ENCODE measurements at regions not wholly inside any gene's neighbourhood (a gene's known extent, or its start where the extent isn't known, plus 50 kb on each side); places are given as distances from the start of the nearest gene placed in this dataset.

- TF ChIP-seq HMGXB4 (CRISPR knock-in tag; IDR thresholded peaks at IDR 0.05; ENCODE audit: borderline replicate concordance in 1 of 2, low read depth in 1 of 2) (peak; percentile 67 to 77; a peak in 3 of 4 replicates), RBAK (CRISPR knock-in tag; IDR thresholded peaks at IDR 0.05) (peak; percentile 58; the same call in 1 of the 2 replicates), HMGA1 (CRISPR knock-in tag; conservative IDR thresholded peaks at IDR 0.05) (no peak), PRPF4 (IDR thresholded peaks at IDR 0.05; ENCODE audit: low read depth, low read length, poor library complexity, severe bottlenecking) (peak; percentile 21), NCOA1 (CRISPR knock-in tag; IDR thresholded peaks at IDR 0.05) (peak; percentile 96; the same call in 1 of the 2 replicates), MED8 (CRISPR knock-in tag; IDR thresholded peaks at IDR 0.05; ENCODE audit: insufficient replicate concordance) (peak; percentile 98), CEBPG (CRISPR knock-in tag; IDR thresholded peaks at IDR 0.05) (peak; percentile 75), ZNF34 (CRISPR knock-in tag; IDR thresholded peaks at IDR 0.05; ENCODE audit: borderline replicate concordance) (peak; percentile 97; the same call in 1 of the 2 replicates), REL (CRISPR knock-in tag; conservative IDR thresholded peaks at IDR 0.05) (peak; percentile 88; the same call in 1 of the 2 replicates), PAF1 (CRISPR knock-in tag; IDR thresholded peaks at IDR 0.05) (no peak), ZNF367 (CRISPR knock-in tag; IDR thresholded peaks at IDR 0.05; ENCODE audit: borderline replicate concordance) (peak; percentile 91; the same call in 1 of the 2 replicates), SIX1 (CRISPR knock-in tag; IDR thresholded peaks at IDR 0.05; ENCODE audit: borderline replicate concordance) (peak; percentile 93), JUND (CRISPR knock-in tag; IDR thresholded peaks at IDR 0.05) (peak; percentile 87), ZFP82 (CRISPR knock-in tag; IDR thresholded peaks at IDR 0.05; ENCODE audit: borderline replicate concordance) (0 out of 2 replicates have a peak, but pooled peaks have one; percentile 19), U2AF2 (IDR thresholded peaks at IDR 0.05; ENCODE audit: low read depth, low read length) (no peak), PHF5A (CRISPR knock-in tag; IDR thresholded peaks at IDR 0.05; ENCODE audit: low read depth, unreplicated experiment) (peak; percentile 96), ZNF720 (CRISPR knock-in tag; IDR thresholded peaks at IDR 0.05) (no peak), ZBTB10 (CRISPR knock-in tag; IDR thresholded peaks at IDR 0.05; ENCODE audit: borderline replicate concordance) (peak; percentile 100), SIX4 (CRISPR knock-in tag; IDR thresholded peaks at IDR 0.05) (peak; percentile 88), MTF2 (CRISPR knock-in tag; IDR thresholded peaks at IDR 0.05; ENCODE audit: borderline replicate concordance) (no peak), SOX5 (CRISPR knock-in tag; IDR thresholded peaks at IDR 0.05; ENCODE audit: borderline replicate concordance) (peak; percentile 100), GATA4 (IDR thresholded peaks at IDR 0.05; ENCODE audit: borderline replicate concordance, low read depth) (peak; percentile 92; the same call in 1 of the 2 replicates), ZMAT3 (CRISPR knock-in tag; conservative IDR thresholded peaks at IDR 0.05) (peak; percentile 83; the same call in 1 of the 2 replicates), TEAD2 (CRISPR knock-in tag; IDR thresholded peaks at IDR 0.05) (0 out of 2 replicates have a peak, but pooled peaks have one; percentile 85)
These were observed 120.2 kb downstream of the INHBB start (continued) for GRCh38 chr2:120465989-120466703.
